ENCODE measurements at regions not wholly inside any gene's neighbourhood (a gene's known extent, or its start where the extent isn't known, plus 50 kb on each side); places are given as distances from the start of the nearest gene placed in this dataset.
"Not testable (repeated sequence)": the region's sequence is repeated elsewhere in the genome, so short reads cannot be mapped to it uniquely, and the experiment has no call there.

DNA sequence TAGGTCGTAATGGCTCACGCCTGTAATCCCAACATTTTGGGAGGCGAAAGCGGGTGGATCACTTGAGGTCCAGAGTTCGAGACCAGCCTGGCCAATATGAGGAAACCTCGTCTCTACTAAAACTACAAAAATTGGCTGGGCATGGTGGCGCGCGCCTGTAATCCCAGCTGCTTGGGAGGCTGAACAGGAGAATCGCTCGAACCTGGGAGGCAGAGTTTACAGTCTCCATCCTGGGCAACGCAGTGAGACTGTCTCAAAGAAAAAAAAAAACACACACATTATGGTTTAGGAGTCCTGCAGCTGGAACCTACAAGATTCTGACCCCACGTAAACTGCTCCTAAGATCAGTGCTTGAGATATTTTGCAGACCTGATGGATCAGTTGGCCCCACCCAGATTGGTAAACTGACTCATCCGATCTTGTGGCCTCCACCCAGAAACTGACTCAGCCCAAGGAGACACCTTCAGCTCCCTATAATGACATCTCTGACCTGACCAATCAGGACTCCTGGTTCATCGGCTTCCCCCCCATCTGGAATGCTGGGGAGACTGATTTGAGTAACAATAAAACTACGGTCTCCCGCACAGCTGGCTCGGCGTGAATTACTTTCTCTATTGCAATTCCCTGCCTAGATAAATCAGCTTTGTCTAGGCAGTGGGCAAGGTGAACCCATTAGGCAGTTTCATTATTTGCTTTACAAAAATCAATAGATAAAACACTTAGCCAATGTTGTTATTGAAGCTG lies 96.2 kb upstream of the BTN3A2 start:
- no peak for DNase-seq

- DNase-seq = no peak
These were observed 95.2 kb upstream of the BTN3A2 start for GRCh38 chr6:26269531-26270485.

- DNase-seq = no peak
These were observed 94.5 kb upstream of the BTN3A2 start for GRCh38 chr6:26270486-26270861.

- DNase-seq = peak; percentile 80
These were observed 93.9 kb upstream of the BTN3A2 start for GRCh38 chr6:26270903-26271667.

GRCh38 chr6:26271668-26272024 lies 93.4 kb upstream of the BTN3A2 start:
- DNase-seq = no peak

- no peak for DNase-seq
These were observed 92.8 kb upstream of the BTN3A2 start for GRCh38 chr6:26272171-26272637.

GRCh38 chr6:26273673-26274588 lies 91.1 kb upstream of the BTN3A2 start:
- no peak for DNase-seq

DNA sequence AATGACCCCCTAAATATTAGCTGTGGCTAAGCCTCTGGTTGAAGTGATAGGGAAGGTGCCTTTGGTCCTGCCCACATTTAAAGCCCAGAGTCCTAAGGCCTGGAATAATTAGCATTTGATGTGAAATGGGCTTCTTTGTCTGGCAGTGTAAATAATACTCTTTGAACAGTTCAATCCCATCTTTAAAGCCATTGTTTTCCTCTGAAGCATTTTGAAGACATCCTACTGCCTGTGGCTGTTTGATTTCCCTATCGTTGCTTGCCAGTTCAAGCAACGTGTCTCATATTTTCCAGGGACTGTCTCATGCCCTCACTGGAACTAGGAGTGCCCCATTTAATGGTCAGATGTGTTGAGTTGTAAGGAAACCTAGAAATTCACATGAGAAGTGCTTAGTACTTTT lies 89.3 kb upstream of the BTN3A2 start:
- no peak for DNase-seq

DNA sequence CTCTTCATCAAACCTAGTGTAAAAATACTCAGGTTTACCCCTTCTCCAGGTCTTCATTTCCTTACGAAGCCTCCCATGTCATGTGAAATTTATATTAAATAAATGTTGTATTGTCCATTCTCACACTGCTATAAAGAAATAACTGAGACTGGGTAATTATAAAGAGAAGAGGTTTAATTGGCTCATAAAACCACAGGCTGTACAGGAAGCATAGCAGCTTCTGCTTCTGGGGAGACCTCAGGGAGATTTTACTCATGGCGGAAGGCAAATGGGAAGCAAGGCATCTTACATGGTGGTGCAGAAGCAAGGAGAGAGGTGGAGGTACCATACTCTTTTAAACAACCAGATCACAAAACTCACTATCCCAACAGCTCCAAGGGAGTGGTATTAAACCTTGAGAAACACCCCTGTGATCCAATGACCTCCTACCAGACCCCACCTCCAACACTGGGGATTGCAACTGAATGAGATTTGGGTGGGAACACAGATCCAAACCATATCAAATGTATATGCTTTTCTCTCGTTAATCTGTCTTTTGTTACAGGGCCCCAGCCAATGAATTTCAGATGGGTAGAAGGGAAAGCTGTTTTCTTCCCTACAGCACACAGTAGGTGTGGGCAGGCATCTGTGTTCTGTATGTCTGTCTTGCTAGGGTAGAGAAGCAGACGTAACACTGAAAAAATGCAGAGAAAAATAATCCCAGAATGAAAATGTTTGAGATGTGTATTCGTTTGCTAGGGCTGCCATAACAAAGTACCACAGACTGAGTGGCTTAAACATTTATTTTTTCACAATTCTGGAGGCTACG lies 88.0 kb upstream of the BTN3A2 start:
- DNase-seq = no peak

- DNase-seq = no peak
These were observed 86.5 kb upstream of the BTN3A2 start for GRCh38 chr6:26278536-26278935.

DNA sequence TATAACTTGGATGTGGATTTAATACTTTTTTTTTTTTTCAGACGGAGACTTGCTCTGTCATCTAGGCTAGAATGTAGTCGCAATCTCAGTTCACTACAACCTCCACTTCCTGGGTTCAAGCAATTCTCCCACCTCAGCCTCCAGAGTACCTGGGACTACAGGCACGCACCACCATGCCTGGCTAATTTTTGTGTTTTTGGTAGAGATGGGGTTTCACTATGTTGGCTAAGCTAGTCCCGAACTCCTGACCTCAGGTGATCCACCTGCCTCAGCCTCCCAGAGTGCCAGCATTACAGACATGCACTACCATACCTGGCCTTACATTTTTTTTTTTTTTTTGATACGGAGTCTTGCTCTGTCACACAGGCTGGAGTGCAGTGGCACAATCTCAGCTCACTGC lies 85.6 kb upstream of the BTN3A2 start:
- DNase-seq = not testable (repeated sequence)

GRCh38 chr6:26280407-26280806 lies 84.6 kb upstream of the BTN3A2 start:
- no peak for DNase-seq

DNA sequence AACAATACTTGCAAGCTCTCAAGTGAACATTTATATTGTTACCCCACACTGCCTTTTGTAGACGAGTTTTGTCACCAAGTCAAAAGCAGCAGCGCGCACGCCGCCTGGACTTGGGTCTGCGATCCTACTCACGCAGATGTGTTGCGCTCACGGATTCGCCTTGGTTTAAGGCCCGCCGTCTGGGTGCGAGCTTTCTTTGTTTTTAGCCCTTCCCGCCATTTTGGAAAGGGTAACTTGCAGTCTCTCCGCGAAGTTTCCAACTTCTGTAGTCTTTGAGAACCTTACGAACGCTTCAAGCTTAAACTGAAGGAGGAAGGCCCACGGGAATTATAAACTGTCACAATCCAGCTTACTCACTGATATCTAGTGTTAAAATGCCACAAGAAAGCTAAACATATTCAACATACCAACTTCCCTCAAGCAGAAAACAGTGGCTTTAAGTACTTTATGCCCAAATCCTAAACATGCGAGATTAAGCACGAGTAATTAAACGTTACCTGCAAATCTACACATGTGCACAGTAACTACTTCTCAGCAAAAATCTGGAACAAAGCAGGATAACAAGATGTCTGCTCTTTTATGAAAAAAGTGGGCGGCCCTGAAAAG lies 80.4 kb upstream of the BTN3A2 start:
- DNase-seq = no peak

DNA sequence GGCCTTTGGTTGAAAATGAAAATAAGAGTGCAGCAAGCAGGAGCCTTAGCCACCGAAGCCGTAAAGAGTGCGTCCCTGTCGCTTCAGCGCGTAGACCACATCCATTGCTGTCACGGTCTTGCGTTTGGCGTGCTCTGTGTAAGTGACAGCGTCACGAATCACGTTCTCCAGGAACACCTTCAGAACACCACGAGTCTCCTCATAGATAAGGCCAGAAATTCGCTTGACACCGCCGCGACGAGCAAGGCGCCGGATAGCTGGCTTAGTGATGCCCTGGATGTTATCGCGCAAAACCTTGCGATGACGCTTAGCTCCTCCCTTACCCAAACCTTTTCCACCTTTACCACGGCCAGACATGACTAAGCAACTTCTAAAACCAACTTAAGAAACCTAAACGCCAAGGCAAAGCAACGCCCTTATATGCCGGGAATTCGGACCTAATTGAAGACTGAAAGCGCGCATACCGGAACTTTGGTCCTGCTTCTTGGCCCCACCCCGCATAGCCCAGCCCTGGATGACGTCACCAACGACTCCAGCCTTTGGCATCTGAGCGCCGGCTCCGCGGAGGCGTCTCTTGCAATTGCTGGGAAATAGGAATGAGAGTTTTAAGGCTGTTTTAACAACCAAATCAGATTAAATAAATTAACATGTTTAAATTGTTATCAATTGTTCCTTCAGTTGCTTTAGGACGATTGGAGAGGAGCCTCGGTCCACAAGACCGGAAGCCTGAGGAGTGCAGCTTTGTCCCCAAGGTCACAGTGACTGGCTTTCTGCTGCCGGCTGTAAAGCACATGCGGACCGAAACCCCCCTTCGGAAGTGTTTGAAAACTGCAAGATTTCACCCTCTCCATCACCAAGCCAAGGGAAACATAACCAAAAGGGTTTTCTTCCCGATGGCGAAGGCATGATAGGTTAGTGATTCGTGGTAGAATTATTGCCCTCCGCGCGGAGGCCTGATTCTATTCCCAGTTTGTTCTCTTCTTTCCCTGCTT lies 79.6 kb upstream of the BTN3A2 start:
- peak; percentile 93 for DNase-seq

GRCh38 chr6:26286168-26286877 lies 78.7 kb upstream of the BTN3A2 start:
- DNase-seq = no peak

GRCh38 chr6:26288155-26288554 lies 76.8 kb upstream of the BTN3A2 start:
- DNase-seq = no peak

GRCh38 chr6:26290941-26291340 lies 74.1 kb upstream of the BTN3A2 start:
- no peak for DNase-seq

- DNase-seq = no peak
These were observed 72.3 kb upstream of the BTN3A2 start for GRCh38 chr6:26292709-26293108.

- DNase-seq = no peak
These were observed 70.7 kb upstream of the BTN3A2 start for GRCh38 chr6:26294302-26294701.

All from NCI-H187 treated with DMSO at 0.1 percent for 48 hours (cell line).